Activated T-cell treated with anti-CD3 and anti-CD28 coated beads, Interleukin-2, amount 50 U/mL, for 24 hours (primary cell): ENCODE measurements at regions not wholly inside any gene's neighbourhood (a gene's known extent, or its start where the extent isn't known, plus 50 kb on each side); places are given as distances from the start of the nearest gene placed in this dataset.

ENCODE experiments used
- DNase-seq: peaks from one replicate; pipeline ENCODE4 v3.0.0-alpha.2; 2020
- H3K27ac Mint-ChIP-seq: 2 replicates; pipeline ENCODE4 v1.8.0; 2020; ENCODE audit warnings: mild to moderate bottlenecking, mixed read lengths
- H3K27me3 Mint-ChIP-seq: 2 replicates; pipeline ENCODE4 v1.8.0; 2020; ENCODE audit warnings: mixed read lengths
- H3K36me3 Mint-ChIP-seq: 2 replicates; pipeline ENCODE4 v1.8.0; 2020; ENCODE audit warnings: low read depth, mixed read lengths
- H3K4me1 Mint-ChIP-seq: 2 replicates; pipeline ENCODE4 v1.8.0; 2020; ENCODE audit warnings: low read depth, mixed read lengths
- H3K4me3 Mint-ChIP-seq: 2 replicates; pipeline ENCODE4 v1.8.0; 2020; ENCODE audit warnings: mild to moderate bottlenecking, moderate library complexity, mixed read lengths
- H3K9me3 Mint-ChIP-seq: 2 replicates; pipeline ENCODE4 v1.8.0; 2020; ENCODE audit warnings: mixed read lengths

DNA sequence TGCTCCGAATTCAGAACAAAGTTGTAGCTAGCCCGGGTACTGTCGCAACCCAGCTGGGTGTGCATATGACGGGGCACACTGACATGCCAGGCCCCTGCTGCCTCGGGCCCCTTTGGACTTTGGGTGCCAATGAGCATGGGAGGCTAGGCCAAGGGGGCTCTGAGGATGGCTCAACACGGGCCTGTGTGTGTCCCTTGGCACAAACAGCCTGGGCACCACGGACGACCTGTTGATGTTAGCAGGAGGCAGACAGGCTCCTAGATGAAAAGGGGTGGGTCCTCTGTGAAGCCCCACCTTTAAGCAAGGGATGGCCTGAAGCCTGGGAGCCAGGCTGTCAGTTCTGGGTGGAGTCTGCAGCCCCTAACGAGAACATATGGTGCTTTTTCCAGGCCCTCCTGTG lies 1688.2 kb downstream of the EFNA5 start:
- peaks cover 7% of the 10 kb centered on the region for H3K9me3 Mint-ChIP-seq
- H3K4me1 Mint-ChIP-seq: no peaks in the 10 kb centered on the region
- H3K4me3 Mint-ChIP-seq: no peak overlapping the region
- DNase-seq: no peak
- no peaks in the 10 kb centered on the region for H3K36me3 Mint-ChIP-seq
- no peaks in the 10 kb centered on the region for H3K27me3 Mint-ChIP-seq
- no peak overlapping the region for H3K27ac Mint-ChIP-seq

DNA sequence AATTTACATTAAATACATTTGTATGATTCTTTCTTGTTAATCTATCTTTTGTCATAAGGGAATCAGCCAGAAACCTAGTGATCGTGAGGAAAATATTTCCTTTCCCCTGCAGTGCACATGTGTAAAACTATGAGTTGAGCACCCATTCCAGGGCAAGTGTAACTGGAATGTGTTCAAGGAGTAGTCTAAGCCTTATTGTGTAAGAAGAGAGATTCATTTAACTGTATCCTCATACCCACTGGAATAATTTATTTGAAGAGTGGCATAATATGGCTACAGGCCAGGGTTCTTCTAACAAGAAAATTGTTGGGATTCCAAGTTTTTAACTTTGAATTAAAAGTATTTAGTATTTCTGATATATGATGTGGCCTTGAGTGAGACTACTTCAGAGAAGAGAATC lies 1692.7 kb downstream of the EFNA5 start:
- Mint-ChIP-seq H3K9me3 (peaks cover 8% of the 10 kb centered on the region), H3K36me3 (no peaks in the 10 kb centered on the region), H3K27me3 (no peaks in the 10 kb centered on the region), H3K27ac (no peak overlapping the region), H3K4me1 (no peaks in the 10 kb centered on the region), H3K4me3 (no peak overlapping the region)
- DNase-seq: no peak

GRCh38 chr5:105977163-105977562 lies 1693.6 kb downstream of the EFNA5 start:
- Mint-ChIP-seq H3K27ac (no peak overlapping the region), H3K4me3 (no peak overlapping the region), H3K36me3 (no peaks in the 10 kb centered on the region), H3K4me1 (no peaks in the 10 kb centered on the region), H3K27me3 (no peaks in the 10 kb centered on the region), H3K9me3 (peaks cover 8% of the 10 kb centered on the region)
- no peak for DNase-seq

- Mint-ChIP-seq H3K27ac (no peak overlapping the region), H3K4me1 (no peaks in the 10 kb centered on the region)
These were observed 1699.8 kb downstream of the EFNA5 start for GRCh38 chr5:105970919-105971318.

DNA sequence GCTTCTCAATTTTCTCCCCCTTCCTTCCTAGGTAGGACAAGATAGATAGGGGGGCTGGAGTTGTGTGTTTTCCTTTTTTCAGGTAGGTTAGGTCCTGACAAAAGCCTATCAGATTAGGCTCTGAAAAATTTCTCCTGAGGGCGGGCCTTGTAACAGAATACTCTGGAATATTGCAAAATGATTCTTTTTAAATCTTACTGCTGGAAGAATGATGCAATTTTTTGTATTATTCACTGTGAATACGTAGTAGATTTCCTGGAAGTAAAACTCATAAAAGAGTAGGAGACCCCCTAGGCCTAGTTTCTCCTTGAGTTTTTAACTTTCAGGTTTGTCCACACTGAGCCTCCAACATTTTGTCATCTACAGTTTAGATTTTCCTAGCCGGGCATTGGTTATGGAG lies 1701.8 kb downstream of the EFNA5 start:
- H3K4me1 Mint-ChIP-seq: no peaks in the 10 kb centered on the region
- H3K4me3 Mint-ChIP-seq: no peak overlapping the region
- no peak overlapping the region for H3K27ac Mint-ChIP-seq
- H3K36me3 Mint-ChIP-seq: no peaks in the 10 kb centered on the region
- H3K27me3 Mint-ChIP-seq: no peaks in the 10 kb centered on the region
- H3K9me3 Mint-ChIP-seq: peaks cover 12% of the 10 kb centered on the region
- DNase-seq: no peak

More at GRCh38 chr5:105970919-105971318, 1699.8 kb downstream of the EFNA5 start:
- Mint-ChIP-seq H3K4me3 (no peak overlapping the region), H3K27me3 (no peaks in the 10 kb centered on the region), H3K36me3 (no peaks in the 10 kb centered on the region), H3K9me3 (peaks cover 10% of the 10 kb centered on the region)
- no peak for DNase-seq

DNA sequence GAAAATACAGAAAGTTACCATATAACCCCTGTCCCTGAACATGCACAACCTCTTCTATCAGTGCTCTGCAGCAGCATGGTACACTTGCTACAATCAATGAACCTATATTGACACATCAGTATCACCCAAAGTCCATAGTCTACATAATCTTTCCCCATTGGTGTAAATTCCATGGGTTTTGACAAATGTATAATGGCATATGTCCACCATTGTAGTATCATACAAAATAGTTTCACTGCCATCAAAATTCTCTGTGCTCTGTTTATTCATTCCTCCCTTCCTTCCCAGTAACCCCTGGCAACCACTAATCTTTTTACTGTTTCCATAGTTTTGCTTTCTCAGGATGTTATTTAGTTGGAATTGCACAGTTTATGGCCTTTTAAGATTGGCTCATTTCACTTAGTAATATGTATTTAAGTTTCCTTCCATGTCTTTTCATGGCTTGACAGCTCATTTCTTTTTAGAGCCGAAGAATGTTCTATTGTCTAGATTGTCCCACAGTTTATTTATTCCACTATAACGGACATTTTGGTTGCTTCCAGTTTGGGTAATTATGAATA lies 1707.0 kb downstream of the EFNA5 start:
- Mint-ChIP-seq H3K4me1 (no peaks in the 10 kb centered on the region), H3K27ac (no peak overlapping the region), H3K9me3 (peaks cover 5% of the 10 kb centered on the region), H3K4me3 (no peak overlapping the region), H3K36me3 (no peaks in the 10 kb centered on the region), H3K27me3 (no peaks in the 10 kb centered on the region)
- DNase-seq: no peak

GRCh38 chr5:105961572-105961971 lies 1709.2 kb downstream of the EFNA5 start:
- no peak overlapping the region for H3K27ac Mint-ChIP-seq
- DNase-seq: no peak
- H3K9me3 Mint-ChIP-seq: peaks cover 5% of the 10 kb centered on the region
- H3K4me3 Mint-ChIP-seq: no peak overlapping the region
- H3K4me1 Mint-ChIP-seq: no peaks in the 10 kb centered on the region
- no peaks in the 10 kb centered on the region for H3K36me3 Mint-ChIP-seq
- H3K27me3 Mint-ChIP-seq: no peaks in the 10 kb centered on the region

GRCh38 chr5:105956456-105957196 lies 1714.1 kb downstream of the EFNA5 start:
- no peak for DNase-seq
- H3K36me3 Mint-ChIP-seq: no peaks in the 10 kb centered on the region
- H3K9me3 Mint-ChIP-seq: peaks cover 2% of the 10 kb centered on the region
- no peak overlapping the region for H3K4me3 Mint-ChIP-seq
- H3K4me1 Mint-ChIP-seq: no peaks in the 10 kb centered on the region
- no peak overlapping the region for H3K27ac Mint-ChIP-seq
- no peaks in the 10 kb centered on the region for H3K27me3 Mint-ChIP-seq

DNA sequence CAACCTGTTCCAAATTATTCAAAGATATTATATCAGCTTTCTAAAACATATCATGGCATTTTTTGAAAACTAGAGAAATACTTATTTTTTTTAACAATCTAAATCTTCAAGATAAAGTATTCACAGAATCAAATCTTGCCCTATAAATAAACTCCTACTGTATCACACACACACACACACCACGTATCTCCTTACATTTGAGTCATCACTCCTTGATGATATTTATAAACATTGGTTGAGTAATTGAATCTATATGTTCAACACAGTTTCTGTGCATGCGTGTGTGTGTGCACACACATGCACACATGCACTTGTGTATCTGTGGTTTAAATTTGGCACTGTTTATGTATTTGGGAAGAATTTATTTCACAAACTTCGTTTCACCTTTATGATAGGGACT lies 1716.4 kb downstream of the EFNA5 start:
- no peak overlapping the region for H3K4me3 Mint-ChIP-seq
- H3K27ac Mint-ChIP-seq: no peak overlapping the region

GRCh38 chr5:105953616-105954015 lies 1717.1 kb downstream of the EFNA5 start:
- DNase-seq: no peak
- H3K4me1 Mint-ChIP-seq: no peaks in the 10 kb centered on the region
- H3K27me3 Mint-ChIP-seq: no peaks in the 10 kb centered on the region
- H3K9me3 Mint-ChIP-seq: peaks cover 10% of the 10 kb centered on the region
- H3K36me3 Mint-ChIP-seq: no peaks in the 10 kb centered on the region
- H3K4me3 Mint-ChIP-seq: no peak overlapping the region
- H3K27ac Mint-ChIP-seq: no peak overlapping the region

More for the DNA sequence above, 1716.4 kb downstream of the EFNA5 start:
- no peaks in the 10 kb centered on the region for H3K36me3 Mint-ChIP-seq
- H3K9me3 Mint-ChIP-seq: peaks cover 8% of the 10 kb centered on the region
- no peak for DNase-seq
- no peaks in the 10 kb centered on the region for H3K4me1 Mint-ChIP-seq
- no peaks in the 10 kb centered on the region for H3K27me3 Mint-ChIP-seq

GRCh38 chr5:105952875-105953274 lies 1717.9 kb downstream of the EFNA5 start:
- no peaks in the 10 kb centered on the region for H3K4me1 Mint-ChIP-seq
- H3K36me3 Mint-ChIP-seq: no peaks in the 10 kb centered on the region
- no peaks in the 10 kb centered on the region for H3K27me3 Mint-ChIP-seq
- H3K4me3 Mint-ChIP-seq: no peak overlapping the region
- H3K27ac Mint-ChIP-seq: no peak overlapping the region
- no peak for DNase-seq
- peaks cover 12% of the 10 kb centered on the region for H3K9me3 Mint-ChIP-seq

DNA sequence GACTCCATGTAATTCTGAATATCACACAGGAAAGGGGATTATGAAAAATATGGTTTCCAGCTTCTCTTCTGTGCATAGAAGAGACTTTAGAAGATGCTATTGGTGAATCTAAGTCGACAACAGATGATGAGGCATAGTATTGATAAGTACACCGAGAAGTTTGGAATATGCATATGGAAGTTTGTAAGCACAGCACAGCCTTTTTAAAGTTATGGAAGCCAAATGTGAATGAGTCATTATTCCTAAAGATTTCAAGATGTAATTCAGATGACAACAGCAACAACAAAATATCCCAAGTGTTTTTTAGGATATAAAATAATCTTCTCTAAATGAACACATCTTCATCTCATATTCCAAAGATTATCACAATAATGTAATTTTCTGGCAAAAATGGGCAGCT lies 1723.3 kb downstream of the EFNA5 start:
- no peaks in the 10 kb centered on the region for H3K4me1 Mint-ChIP-seq
- no peaks in the 10 kb centered on the region for H3K36me3 Mint-ChIP-seq
- H3K27me3 Mint-ChIP-seq: no peaks in the 10 kb centered on the region
- H3K27ac Mint-ChIP-seq: no peak overlapping the region
- peaks cover 19% of the 10 kb centered on the region for H3K9me3 Mint-ChIP-seq
- DNase-seq: no peak
- no peak overlapping the region for H3K4me3 Mint-ChIP-seq

- Mint-ChIP-seq H3K27ac (no peak overlapping the region), H3K36me3 (no peaks in the 10 kb centered on the region), H3K27me3 (no peaks in the 10 kb centered on the region), H3K4me3 (no peak overlapping the region), H3K4me1 (no peaks in the 10 kb centered on the region), H3K9me3 (peaks cover 18% of the 10 kb centered on the region)
- no peak for DNase-seq
These were observed 1725.3 kb downstream of the EFNA5 start for GRCh38 chr5:105945203-105945972.

GRCh38 chr5:105940181-105940580 lies 1730.6 kb downstream of the EFNA5 start:
- no peaks in the 10 kb centered on the region for H3K27me3 Mint-ChIP-seq
- H3K36me3 Mint-ChIP-seq: no peaks in the 10 kb centered on the region
- H3K27ac Mint-ChIP-seq: no peak overlapping the region
- H3K4me3 Mint-ChIP-seq: no peak overlapping the region
- H3K4me1 Mint-ChIP-seq: no peaks in the 10 kb centered on the region
- peaks cover 18% of the 10 kb centered on the region for H3K9me3 Mint-ChIP-seq
- no peak for DNase-seq

GRCh38 chr5:105934171-105934570 lies 1736.6 kb downstream of the EFNA5 start:
- DNase-seq: no peak
- H3K4me3 Mint-ChIP-seq: no peak overlapping the region
- no peaks in the 10 kb centered on the region for H3K36me3 Mint-ChIP-seq
- H3K27ac Mint-ChIP-seq: no peak overlapping the region
- peaks cover 20% of the 10 kb centered on the region for H3K9me3 Mint-ChIP-seq
- no peaks in the 10 kb centered on the region for H3K4me1 Mint-ChIP-seq
- H3K27me3 Mint-ChIP-seq: no peaks in the 10 kb centered on the region
